SIG-M5 (cell line): ENCODE measurements at regions not wholly inside any gene's neighbourhood (a gene's known extent, or its start where the extent isn't known, plus 50 kb on each side); places are given as distances from the start of the nearest gene placed in this dataset.

ENCODE experiments used
- DNase-seq: peaks from one replicate; lab custom pipeline; 2025; lab: John Stamatoyannopoulos, UW

- DNase-seq: no peak
Measured at GRCh38 chr9:108489567-108489966, 366.2 kb downstream of the ACTL7B start.

- DNase-seq: no peak
Measured at GRCh38 chr9:108486831-108487230, 369.0 kb downstream of the ACTL7B start.

- DNase-seq: no peak
Measured at GRCh38 chr9:108484468-108484867, 371.3 kb downstream of the ACTL7B start.

- no peak for DNase-seq
Measured at GRCh38 chr9:108483676-108484075, 372.1 kb downstream of the ACTL7B start.

GRCh38 chr9:108479989-108480652, 375.7 kb downstream of the ACTL7B start:
- no peak for DNase-seq

- no peak for DNase-seq
Measured at GRCh38 chr9:108478431-108479332, 377.1 kb downstream of the ACTL7B start.

- DNase-seq: no peak
Measured at GRCh38 chr9:108477529-108478006, 378.2 kb downstream of the ACTL7B start.

GRCh38 chr9:108476574-108476973, 379.2 kb downstream of the ACTL7B start:
- no peak for DNase-seq

- DNase-seq: no peak
Measured at GRCh38 chr9:108475813-108476212, 380.0 kb downstream of the ACTL7B start.

GRCh38 chr9:108474356-108474755, 381.4 kb downstream of the ACTL7B start:
- no peak for DNase-seq

GRCh38 chr9:108473209-108474112, 382.3 kb downstream of the ACTL7B start:
- no peak for DNase-seq

GRCh38 chr9:108469654-108470053, 386.1 kb downstream of the ACTL7B start:
- DNase-seq: no peak

- DNase-seq: no peak
Measured at GRCh38 chr9:108468364-108468763, 387.4 kb downstream of the ACTL7B start.

- no peak for DNase-seq
Measured at GRCh38 chr9:108467653-108468324, 388.0 kb downstream of the ACTL7B start.

- no peak for DNase-seq
Measured at GRCh38 chr9:108467161-108467560, 388.6 kb downstream of the ACTL7B start.

- DNase-seq: no peak
Measured at GRCh38 chr9:108466304-108466703, 389.5 kb downstream of the ACTL7B start.

GRCh38 chr9:108463932-108464606, 391.7 kb downstream of the ACTL7B start:
- DNase-seq: no peak

GRCh38 chr9:108456903-108457302, 398.9 kb downstream of the ACTL7B start:
- DNase-seq: no peak

- no peak for DNase-seq
Measured at GRCh38 chr9:108445431-108446071, 410.2 kb downstream of the ACTL7B start.
